MM.1S (cell line): ENCODE measurements at regions not wholly inside any gene's neighbourhood (a gene's known extent, or its start where the extent isn't known, plus 50 kb on each side); places are given as distances from the start of the nearest gene placed in this dataset.

Source experiments
- DNase-seq: peaks from one replicate; pipeline ENCODE4 v3.0.0-alpha.2; 2015
- H2AFZ ChIP-seq: fragments of 300-600 bp; sonication (generic); 2 replicates; pipeline ENCODE4 v1.6.0; 2016; ENCODE audit warnings: antibody characterized with exemption, low read length
- H3F3A ChIP-seq: fragments of 300-600 bp; sonication (generic); 2 replicates; pipeline ENCODE4 v1.6.1; 2016; ENCODE audit warnings: mild to moderate bottlenecking, antibody characterized with exemption, low read length, moderate library complexity, mixed read lengths; ENCODE audit not compliant: insufficient read depth
- H3K27ac ChIP-seq: fragments of 300-600 bp; sonication (generic); 2 replicates; pipeline ENCODE4 v1.5.1; 2016; ENCODE audit warnings: mild to moderate bottlenecking, low read length
- H3K27me3 ChIP-seq: fragments of 300-600 bp; sonication (generic); replicated peaks from 2 replicates; pipeline ENCODE4 v1.6.0; 2016; ENCODE audit warnings: low read length; ENCODE audit not compliant: insufficient read depth
- H3K36me3 ChIP-seq: fragments of 300-600 bp; sonication (generic); replicated peaks from 2 replicates; pipeline ENCODE4 v1.6.1; 2016; ENCODE audit warnings: mild to moderate bottlenecking, low read length, mixed read lengths; ENCODE audit not compliant: insufficient read depth
- H3K4me1 ChIP-seq: fragments of 300-600 bp; sonication (generic); 2 replicates; pipeline ENCODE4 v1.6.1; 2016; ENCODE audit warnings: low read length, mixed read lengths
- H3K4me2 ChIP-seq: fragments of 300-600 bp; sonication (generic); 2 replicates; pipeline ENCODE4 v1.6.0; 2016; ENCODE audit warnings: low read depth, low read length
- H3K4me3 ChIP-seq: fragments of 300-600 bp; sonication (generic); 2 replicates; pipeline ENCODE4 v1.5.1; 2016; ENCODE audit warnings: low read length, mixed read lengths
- H3K79me2 ChIP-seq: fragments of 300-600 bp; sonication (generic); 2 replicates; pipeline ENCODE4 v1.6.1; 2016; ENCODE audit warnings: mixed run types, low read length, mixed read lengths
- H3K9ac ChIP-seq: fragments of 300-600 bp; sonication (generic); 2 replicates; pipeline ENCODE4 v1.6.1; 2016; ENCODE audit warnings: low read length, mixed read lengths
- H3K9me2 ChIP-seq: fragments of 300-600 bp; sonication (generic); replicated peaks from 2 replicates; pipeline ENCODE4 v1.6.1; 2016; ENCODE audit warnings: mild to moderate bottlenecking, low read length, mixed read lengths; ENCODE audit not compliant: insufficient read depth
- H3K9me3 ChIP-seq: fragments of 300-600 bp; sonication (generic); replicated peaks from 2 replicates; pipeline ENCODE4 v1.6.1; 2016; ENCODE audit warnings: mild to moderate bottlenecking, low read length, mixed read lengths; ENCODE audit not compliant: insufficient read depth
- H4K20me1 ChIP-seq: fragments of 300-600 bp; sonication (generic); 2 replicates; pipeline ENCODE4 v1.6.1; 2016; ENCODE audit warnings: mild to moderate bottlenecking, low read length, moderate library complexity, mixed read lengths; ENCODE audit not compliant: insufficient read depth
- CTCF ChIP-seq: fragments of 300-600 bp; sonication (generic); IDR thresholded peaks from 2 replicates; pipeline ENCODE4 v1.5.1; 2016; ENCODE audit warnings: antibody characterized with exemption, low read length, mixed read lengths
- EZH2 ChIP-seq: fragments of 300-600 bp; sonication (generic); optimal IDR thresholded peaks from 2 replicates; pipeline ENCODE3; 2017; ENCODE audit warnings: low read depth, mild to moderate bottlenecking, antibody characterized with exemption, low read length, mixed read lengths
- EZH2phosphoT487 ChIP-seq: fragments of 300-600 bp; sonication (generic); IDR thresholded peaks from 2 replicates; pipeline ENCODE4 v1.6.1; 2018; ENCODE audit warnings: antibody characterized with exemption, low read length

GRCh38 chr3:16810593-16811367, 74.0 kb upstream of the PLCL2 start:
- H3K79me2 ChIP-seq = no peaks in the 10 kb centered on the region
- no peak overlapping the region for H3K27ac ChIP-seq
- no peak overlapping the region for H2AFZ ChIP-seq
- H3K27me3 ChIP-seq = no peaks in the 10 kb centered on the region
- H3K9me2 ChIP-seq = no peaks in the 10 kb centered on the region
- no peak for TF ChIP-seq EZH2
- no peak overlapping the region for H3K4me2 ChIP-seq
- no peaks in the 10 kb centered on the region for H3K9me3 ChIP-seq
- H3K9ac ChIP-seq = no peak overlapping the region
- peaks cover 10% of the 10 kb centered on the region for H3K4me1 ChIP-seq
- H3K4me3 ChIP-seq = no peak overlapping the region
- H3F3A ChIP-seq = peaks cover 2% of the 10 kb centered on the region; the same call in 1 of the 2 replicates
- no peaks in the 10 kb centered on the region for H4K20me1 ChIP-seq
- DNase-seq = no peak
- no peaks in the 10 kb centered on the region for H3K36me3 ChIP-seq

- Histone ChIP-seq H3K9me2 (no peaks in the 10 kb centered on the region), H3K4me1 (peaks cover 16% of the 10 kb centered on the region), H3K4me2 (no peak overlapping the region), H2AFZ (no peak overlapping the region), H3K79me2 (no peaks in the 10 kb centered on the region), H3K9me3 (no peaks in the 10 kb centered on the region), H3K9ac (no peak overlapping the region), H3F3A (peaks cover 8% of the 10 kb centered on the region), H3K27ac (no peak overlapping the region), H3K36me3 (no peaks in the 10 kb centered on the region), H4K20me1 (no peaks in the 10 kb centered on the region), H3K27me3 (no peaks in the 10 kb centered on the region), H3K4me3 (no peak overlapping the region)
- TF ChIP-seq CTCF (no peak), EZH2phosphoT487 (no peak), EZH2 (no peak)
- no peak for DNase-seq
Measured at GRCh38 chr3:16811950-16812349, 72.8 kb upstream of the PLCL2 start.

GRCh38 chr3:16813336-16813735, 71.4 kb upstream of the PLCL2 start:
- Histone ChIP-seq H3K4me2 (no peak overlapping the region), H4K20me1 (no peaks in the 10 kb centered on the region), H3K4me3 (no peak overlapping the region), H3K9me3 (no peaks in the 10 kb centered on the region), H3K27ac (no peak overlapping the region), H3K79me2 (no peaks in the 10 kb centered on the region), H2AFZ (no peak overlapping the region), H3F3A (peaks cover 8% of the 10 kb centered on the region), H3K36me3 (no peaks in the 10 kb centered on the region), H3K27me3 (no peaks in the 10 kb centered on the region), H3K9ac (no peak overlapping the region), H3K4me1 (peaks cover 16% of the 10 kb centered on the region), H3K9me2 (no peaks in the 10 kb centered on the region)
- no peak for DNase-seq
- TF ChIP-seq CTCF (no peak), EZH2phosphoT487 (no peak), EZH2 (no peak)
